K562 (cell line): ENCODE measurements at regions not wholly inside any gene's neighbourhood (a gene's known extent, or its start where the extent isn't known, plus 50 kb on each side); places are given as distances from the start of the nearest gene placed in this dataset.

Experiments
- CHAMP1 ChIP-seq: fragments of 450-650 bp; IDR thresholded peaks from 2 replicates; pipeline ENCODE4 v1.6.1; 2016; ENCODE audit warnings: mild to moderate bottlenecking
- FOSL1 ChIP-seq: fragments of 200-800 bp; sonication (Bioruptor generic); conservative IDR thresholded peaks from 2 replicates; pipeline ENCODE4 v1.6.1; 2016; ENCODE audit warnings: missing genetic modification characterization, missing compliant biosample characterization
- GATAD2A ChIP-seq: fragments of 450-650 bp; IDR thresholded peaks from 2 replicates; pipeline ENCODE4 v1.6.1; 2017
- GTF3C2 ChIP-seq: IDR thresholded peaks from 3 replicates; pipeline ENCODE4 v1.6.1; 2011; ENCODE audit warnings: borderline replicate concordance, mild to moderate bottlenecking, moderate library complexity; ENCODE audit not compliant: insufficient read length; ENCODE audit errors: extremely low read depth
- HMG20A ChIP-seq: fragments of 450-650 bp; formaldehyde crosslinking; conservative IDR thresholded peaks from 2 replicates; pipeline ENCODE4 v1.4.0; 2020; ENCODE audit warnings: mild to moderate bottlenecking, mixed read lengths
- ILK ChIP-seq: fragments of 450-650 bp; IDR thresholded peaks from 2 replicates; pipeline ENCODE4 v1.6.1; 2016; ENCODE audit warnings: missing genetic modification characterization, low read depth, mild to moderate bottlenecking, missing compliant biosample characterization, moderate library complexity, borderline replicate concordance
- LEF1 ChIP-seq: fragments of 450-650 bp; IDR thresholded peaks from 2 replicates; pipeline ENCODE4 v1.6.1; 2016; ENCODE audit warnings: mild to moderate bottlenecking
- MAZ ChIP-seq, 2 experiments: fragments of 450-650 bp in 1 of 2; sonication (generic) in 1 of 2; formaldehyde crosslinking; IDR thresholded peaks in 1 of 2; conservative IDR thresholded peaks in 1 of 2; 2 replicates each; pipeline versions ENCODE4 v1.4.0 to v1.5.0; 2020; ENCODE audit warnings: mild to moderate bottlenecking in 1 of 2, missing genetic modification reagents in 1 of 2
- MBD2 ChIP-seq: sonication (generic); IDR thresholded peaks from 2 replicates; pipeline ENCODE4 v1.6.1; 2016; ENCODE audit warnings: low read depth, borderline replicate concordance
- SIN3A ChIP-seq, 2 experiments: fragments of 150-350 bp in 1 of 2; IDR thresholded peaks; 2 replicates each; pipeline ENCODE4 v1.6.1; 2011 to 2016; ENCODE audit warnings: borderline replicate concordance in 2 of 2, low read depth in 2 of 2, low read length in 2 of 2, mild to moderate bottlenecking in 2 of 2, moderate library complexity in 2 of 2; ENCODE audit not compliant: control insufficient read depth in 1 of 2
- TAF1 ChIP-seq: IDR thresholded peaks from 2 replicates; pipeline ENCODE4 v1.6.1; 2011; ENCODE audit warnings: mild to moderate bottlenecking, low read length, moderate library complexity; ENCODE audit not compliant: insufficient read depth, control insufficient read depth, severe bottlenecking; ENCODE audit errors: extremely low read depth
- ZFP36 ChIP-seq: fragments of 150-350 bp; IDR thresholded peaks from 2 replicates; pipeline ENCODE4 v1.6.1; 2018; ENCODE audit warnings: low read length, low read depth; ENCODE audit not compliant: partially characterized antibody
- ZFPM2 ChIP-seq: fragments of 250-450 bp; sonication (Bioruptor Pico); IDR thresholded peaks from 2 replicates; pipeline ENCODE4 v1.5.1; 2022; ENCODE audit warnings: mild to moderate bottlenecking
- ZNF407 ChIP-seq: fragments of 450-650 bp; IDR thresholded peaks from 2 replicates; pipeline ENCODE4 v1.6.1; 2016; ENCODE audit warnings: low read depth

- TF ChIP-seq GTF3C2 (no peak), MAZ (CRISPR knock-in tag; conservative IDR thresholded peaks at IDR 0.05 in 1 of 2, IDR thresholded peaks at IDR 0.05 in 1 of 2) (peak in 1 of 2 experiments; percentile 46; a peak in 1 of 4 replicates), HMG20A (no peak), ZNF407 (no peak), TAF1 (no peak), GATAD2A (peak; percentile 63; the same call in 1 of the 2 replicates), ZFPM2 (CRISPR knock-in tag) (no peak), CHAMP1 (peak; percentile 15), FOSL1 (tag) (peak; percentile 95), LEF1 (peak; percentile 88), SIN3A (IDR thresholded peaks at IDR 0.05; ENCODE audit: borderline replicate concordance in 2 of 2, control insufficient read depth in 1 of 2, low read depth in 2 of 2, low read length in 2 of 2) (no peak), ZFP36 (no peak), MBD2 (peak; percentile 49; the same call in 1 of the 2 replicates), ILK (tag) (no peak)
Measured at GRCh38 chr9:108108852-108109448, 619.4 kb upstream of the KLF4 start (continued).
